Upper lobe of left lung (tissue), 4 donors: ENCODE measurements at regions not wholly inside any gene's neighbourhood (a gene's known extent, or its start where the extent isn't known, plus 50 kb on each side); places are given as distances from the start of the nearest gene placed in this dataset.

Experiments
- CTCF ChIP-seq, 6 experiments: fragments of 450-650 bp in 4 of 6; fragments of 200-600 bp in 2 of 6; sonication (generic) in 2 of 6; IDR thresholded peaks; one replicate each; pipeline ENCODE4 v1.5.1; 2016 to 2019; ENCODE audit warnings: antibody characterized with exemption in 6 of 6
- EP300 ChIP-seq, 4 donors: sonication (generic); formaldehyde crosslinking; IDR thresholded peaks; one replicate each; pipeline ENCODE4 v1.5.1; 2017; ENCODE audit warnings: antibody characterized with exemption in 4 of 4, control low read depth in 2 of 4
- POLR2A ChIP-seq, 4 donors: fragments of 450-650 bp; IDR thresholded peaks; one replicate each; pipeline ENCODE4 v1.5.1; 2016 to 2017; ENCODE audit warnings: antibody characterized with exemption in 4 of 4, mild to moderate bottlenecking in 2 of 4

- no peak for TF ChIP-seq CTCF (IDR thresholded peaks at IDR 0.05)
- TF ChIP-seq POLR2A (IDR thresholded peaks at IDR 0.05), result no peak
- no peak for TF ChIP-seq EP300 (IDR thresholded peaks at IDR 0.05)
Observed at GRCh38 chr16:64182985-64183384, 938.9 kb downstream of the CDH11 start.
